ENCODE measurements at regions not wholly inside any gene's neighbourhood (a gene's known extent, or its start where the extent isn't known, plus 50 kb on each side); places are given as distances from the start of the nearest gene placed in this dataset.

DNA sequence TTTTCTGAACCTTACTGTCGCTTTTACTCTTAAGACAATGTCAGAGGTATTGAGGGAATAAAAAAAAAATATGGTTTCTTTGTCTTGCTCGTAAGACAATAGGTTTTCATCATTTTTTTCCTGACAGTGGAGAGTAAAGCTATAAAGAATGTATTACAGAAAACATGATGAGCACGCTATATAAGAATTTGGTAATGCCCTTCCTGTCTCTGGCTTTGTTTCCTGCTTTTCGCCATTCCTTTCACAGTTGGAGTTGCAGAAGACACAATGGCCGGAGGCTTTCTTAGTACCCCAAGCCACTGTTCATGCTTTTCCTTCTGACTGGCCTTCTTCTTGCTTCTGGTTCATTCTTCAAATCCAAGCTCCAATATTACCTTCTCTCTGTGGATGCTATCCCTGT lies 101.0 kb upstream of the DACH1 start:
- TF ChIP-seq ETV6 (conservative IDR thresholded peaks at IDR 0.05 in 1 of 2, IDR thresholded peaks at IDR 0.05 in 1 of 2; ENCODE audit: borderline replicate concordance in 1 of 2, low read depth in 1 of 2) (no peak), YBX1 (IDR thresholded peaks at IDR 0.05) (no peak)
- TF ChIP-seq, protein P1, sequence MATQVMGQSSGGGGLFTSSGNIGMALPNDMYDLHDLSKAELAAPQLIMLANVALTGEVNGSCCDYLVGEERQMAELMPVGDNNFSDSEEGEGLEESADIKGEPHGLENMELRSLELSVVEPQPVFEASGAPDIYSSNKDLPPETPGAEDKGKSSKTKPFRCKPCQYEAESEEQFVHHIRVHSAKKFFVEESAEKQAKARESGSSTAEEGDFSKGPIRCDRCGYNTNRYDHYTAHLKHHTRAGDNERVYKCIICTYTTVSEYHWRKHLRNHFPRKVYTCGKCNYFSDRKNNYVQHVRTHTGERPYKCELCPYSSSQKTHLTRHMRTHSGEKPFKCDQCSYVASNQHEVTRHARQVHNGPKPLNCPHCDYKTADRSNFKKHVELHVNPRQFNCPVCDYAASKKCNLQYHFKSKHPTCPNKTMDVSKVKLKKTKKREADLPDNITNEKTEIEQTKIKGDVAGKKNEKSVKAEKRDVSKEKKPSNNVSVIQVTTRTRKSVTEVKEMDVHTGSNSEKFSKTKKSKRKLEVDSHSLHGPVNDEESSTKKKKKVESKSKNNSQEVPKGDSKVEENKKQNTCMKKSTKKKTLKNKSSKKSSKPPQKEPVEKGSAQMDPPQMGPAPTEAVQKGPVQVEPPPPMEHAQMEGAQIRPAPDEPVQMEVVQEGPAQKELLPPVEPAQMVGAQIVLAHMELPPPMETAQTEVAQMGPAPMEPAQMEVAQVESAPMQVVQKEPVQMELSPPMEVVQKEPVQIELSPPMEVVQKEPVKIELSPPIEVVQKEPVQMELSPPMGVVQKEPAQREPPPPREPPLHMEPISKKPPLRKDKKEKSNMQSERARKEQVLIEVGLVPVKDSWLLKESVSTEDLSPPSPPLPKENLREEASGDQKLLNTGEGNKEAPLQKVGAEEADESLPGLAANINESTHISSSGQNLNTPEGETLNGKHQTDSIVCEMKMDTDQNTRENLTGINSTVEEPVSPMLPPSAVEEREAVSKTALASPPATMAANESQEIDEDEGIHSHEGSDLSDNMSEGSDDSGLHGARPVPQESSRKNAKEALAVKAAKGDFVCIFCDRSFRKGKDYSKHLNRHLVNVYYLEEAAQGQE (IDR thresholded peaks at IDR 0.05; ENCODE audit: low read depth, low read length), result no peak
- TF ChIP-seq, protein P2, sequence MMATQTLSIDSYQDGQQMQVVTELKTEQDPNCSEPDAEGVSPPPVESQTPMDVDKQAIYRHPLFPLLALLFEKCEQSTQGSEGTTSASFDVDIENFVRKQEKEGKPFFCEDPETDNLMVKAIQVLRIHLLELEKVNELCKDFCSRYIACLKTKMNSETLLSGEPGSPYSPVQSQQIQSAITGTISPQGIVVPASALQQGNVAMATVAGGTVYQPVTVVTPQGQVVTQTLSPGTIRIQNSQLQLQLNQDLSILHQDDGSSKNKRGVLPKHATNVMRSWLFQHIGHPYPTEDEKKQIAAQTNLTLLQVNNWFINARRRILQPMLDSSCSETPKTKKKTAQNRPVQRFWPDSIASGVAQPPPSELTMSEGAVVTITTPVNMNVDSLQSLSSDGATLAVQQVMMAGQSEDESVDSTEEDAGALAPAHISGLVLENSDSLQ (IDR thresholded peaks at IDR 0.05), result no peak
